ENCODE measurements at regions not wholly inside any gene's neighbourhood (a gene's known extent, or its start where the extent isn't known, plus 50 kb on each side); places are given as distances from the start of the nearest gene placed in this dataset.

DNA sequence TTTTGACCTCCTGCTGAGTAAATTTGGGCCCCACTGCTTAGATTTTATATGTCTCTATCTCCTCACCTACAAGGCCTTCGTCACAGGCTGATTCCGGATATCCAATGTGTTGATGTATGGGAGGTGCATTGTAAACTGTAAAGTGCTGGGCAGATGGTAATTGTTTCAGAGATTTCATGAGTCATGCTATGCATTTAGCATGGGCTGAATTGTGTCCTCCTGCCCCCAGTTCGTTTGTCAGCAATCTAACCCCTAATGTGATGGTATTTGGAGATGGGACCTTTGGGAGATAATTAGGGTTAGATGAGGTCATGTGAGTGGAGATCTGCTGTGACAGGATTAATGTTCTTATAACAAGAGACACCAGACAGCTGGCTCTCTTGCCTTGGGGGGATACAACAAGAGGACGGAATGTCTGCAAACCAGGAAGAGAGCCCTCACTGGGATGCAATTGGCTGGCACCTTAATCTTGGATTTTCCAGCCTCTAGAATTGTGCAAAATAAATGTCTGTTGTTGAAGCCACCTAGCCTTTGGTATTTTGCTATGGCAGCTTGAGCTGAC is 101.8 kb upstream of the NLRP1 start:
- TF ChIP-seq POLR2A (IDR thresholded peaks at IDR 0.05; ENCODE audit: low read depth, low read length) = no peak
- TF ChIP-seq, protein P1, sequence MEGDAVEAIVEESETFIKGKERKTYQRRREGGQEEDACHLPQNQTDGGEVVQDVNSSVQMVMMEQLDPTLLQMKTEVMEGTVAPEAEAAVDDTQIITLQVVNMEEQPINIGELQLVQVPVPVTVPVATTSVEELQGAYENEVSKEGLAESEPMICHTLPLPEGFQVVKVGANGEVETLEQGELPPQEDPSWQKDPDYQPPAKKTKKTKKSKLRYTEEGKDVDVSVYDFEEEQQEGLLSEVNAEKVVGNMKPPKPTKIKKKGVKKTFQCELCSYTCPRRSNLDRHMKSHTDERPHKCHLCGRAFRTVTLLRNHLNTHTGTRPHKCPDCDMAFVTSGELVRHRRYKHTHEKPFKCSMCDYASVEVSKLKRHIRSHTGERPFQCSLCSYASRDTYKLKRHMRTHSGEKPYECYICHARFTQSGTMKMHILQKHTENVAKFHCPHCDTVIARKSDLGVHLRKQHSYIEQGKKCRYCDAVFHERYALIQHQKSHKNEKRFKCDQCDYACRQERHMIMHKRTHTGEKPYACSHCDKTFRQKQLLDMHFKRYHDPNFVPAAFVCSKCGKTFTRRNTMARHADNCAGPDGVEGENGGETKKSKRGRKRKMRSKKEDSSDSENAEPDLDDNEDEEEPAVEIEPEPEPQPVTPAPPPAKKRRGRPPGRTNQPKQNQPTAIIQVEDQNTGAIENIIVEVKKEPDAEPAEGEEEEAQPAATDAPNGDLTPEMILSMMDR (conservative IDR thresholded peaks at IDR 0.05; ENCODE audit: low read depth, low read length) = no peak
- TF ChIP-seq, protein P2, sequence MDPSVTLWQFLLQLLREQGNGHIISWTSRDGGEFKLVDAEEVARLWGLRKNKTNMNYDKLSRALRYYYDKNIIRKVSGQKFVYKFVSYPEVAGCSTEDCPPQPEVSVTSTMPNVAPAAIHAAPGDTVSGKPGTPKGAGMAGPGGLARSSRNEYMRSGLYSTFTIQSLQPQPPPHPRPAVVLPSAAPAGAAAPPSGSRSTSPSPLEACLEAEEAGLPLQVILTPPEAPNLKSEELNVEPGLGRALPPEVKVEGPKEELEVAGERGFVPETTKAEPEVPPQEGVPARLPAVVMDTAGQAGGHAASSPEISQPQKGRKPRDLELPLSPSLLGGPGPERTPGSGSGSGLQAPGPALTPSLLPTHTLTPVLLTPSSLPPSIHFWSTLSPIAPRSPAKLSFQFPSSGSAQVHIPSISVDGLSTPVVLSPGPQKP (IDR thresholded peaks at IDR 0.05; ENCODE audit: borderline replicate concordance, low read depth, low read length) = no peak
- no peak for TF ChIP-seq RCOR1 (IDR thresholded peaks at IDR 0.05; ENCODE audit: insufficient replicate concordance, low read length)
- TF ChIP-seq USF2 (IDR thresholded peaks at IDR 0.05; ENCODE audit: low read depth, low read length) = no peak
- TF ChIP-seq MXI1 (IDR thresholded peaks at IDR 0.05; ENCODE audit: borderline replicate concordance, low read depth, low read length) = no peak
- no peak for TF ChIP-seq RAD21 (IDR thresholded peaks at IDR 0.05; ENCODE audit: low read length)
